GM12878 (cell line): ENCODE measurements at regions not wholly inside any gene's neighbourhood (a gene's known extent, or its start where the extent isn't known, plus 50 kb on each side); places are given as distances from the start of the nearest gene placed in this dataset.

Experiments used
- ATAC-seq: fragments of 200-7000 bp; cut with Tn5 transposase; 3 replicates; pipeline ENCODE4 v1.9.1; 2020; ENCODE audit warnings: mild to moderate bottlenecking, moderate library complexity
- BruUV-seq: library from RNA; stranded (reverse); fragments of 400-500 nt; replicated peaks from 2 replicates; lab custom pipeline; 2021; lab: Mats Ljungman, UMichigan
- CTCF ChIA-PET: fragments of 300-600 bp; sonication (Branson Sonifier 250); formaldehyde crosslinking; extraction: SDS; loops from one replicate; lab custom pipeline; 2021; ENCODE audit warnings: inconsistent platforms; lab: Yijun Ruan, JAX
- POLR2A ChIA-PET: fragments of 350-600 bp; formaldehyde crosslinking; extraction: SDS; loops from one replicate; lab custom pipeline; 2021; ENCODE audit warnings: inconsistent platforms; lab: Charles Lee
- RAD21 ChIA-PET: fragments of 300-600 bp; sonication (Branson Sonifier 250); formaldehyde crosslinking; loops from one replicate; lab custom pipeline; 2023; ENCODE audit warnings: antibody characterized with exemption; ENCODE audit not compliant: unreplicated experiment; lab: Charles Lee
- SMC1A ChIA-PET: fragments of 300-600 bp; sonication (Branson Sonifier 250); formaldehyde crosslinking; loops from one replicate; lab custom pipeline; 2023; ENCODE audit not compliant: unreplicated experiment, uncharacterized antibody; lab: Charles Lee
- DNase-seq: peaks from one replicate; pipeline ENCODE4 v3.0.0-alpha.2; 2011; ENCODE audit warnings: low read depth, low spot score
- FAIRE-seq: peaks from 3 replicates; lab custom pipeline; 2011; peaks lifted over from hg19 to GRCh38; lab: Jason Lieb, UNC
- H2AFZ ChIP-seq: 2 replicates; pipeline ENCODE4 v1.6.0; 2011; ENCODE audit warnings: low read depth, low read length, control low read depth; ENCODE audit not compliant: control insufficient read depth
- H3K27ac ChIP-seq: 2 replicates; pipeline ENCODE4 v1.5.1; 2011; ENCODE audit warnings: control low read depth; ENCODE audit not compliant: control insufficient read depth, insufficient read depth
- H3K27me3 ChIP-seq, 2 experiments: replicated peaks in 1 of 2; 2 replicates each; pipeline versions ENCODE4 v1.6.0 to v1.6.1; 2011; ENCODE audit warnings: low read length in 1 of 2; ENCODE audit not compliant: control insufficient read depth in 2 of 2, insufficient read depth in 2 of 2
- H3K36me3 ChIP-seq, 2 experiments: 2 replicates each; pipeline ENCODE4 v1.5.1; 2011; ENCODE audit warnings: low read length in 1 of 2; ENCODE audit not compliant: control insufficient read depth in 2 of 2, insufficient read depth in 2 of 2
- H3K4me1 ChIP-seq: 2 replicates; pipeline ENCODE4 v1.6.1; 2011; ENCODE audit warnings: mild to moderate bottlenecking, low read length, moderate library complexity, mixed read lengths; ENCODE audit not compliant: control insufficient read depth, insufficient read depth
- H3K4me2 ChIP-seq: 2 replicates; pipeline ENCODE4 v1.6.0; 2011; ENCODE audit warnings: control low read depth; ENCODE audit not compliant: control insufficient read depth, insufficient read depth
- H3K4me3 ChIP-seq: fragments of 200-600 bp; sonication (generic); 2 replicates; pipeline ENCODE4 v1.5.1; 2016
- H3K79me2 ChIP-seq: 2 replicates; pipeline ENCODE4 v1.6.0; 2011; ENCODE audit warnings: low read length; ENCODE audit not compliant: control insufficient read depth, insufficient read depth
- H3K9ac ChIP-seq: 2 replicates; pipeline ENCODE4 v1.8.0; 2011; ENCODE audit warnings: low read length, control low read depth, mixed read lengths; ENCODE audit not compliant: control insufficient read depth, insufficient read depth
- H3K9me3 ChIP-seq: replicated peaks from 3 replicates; pipeline ENCODE4 v1.5.1; 2011; ENCODE audit warnings: mild to moderate bottlenecking, low read length; ENCODE audit not compliant: control insufficient read depth, insufficient read depth
- H4K20me1 ChIP-seq: 2 replicates; pipeline ENCODE4 v1.6.0; 2011; ENCODE audit not compliant: control insufficient read depth, insufficient read depth
- ATF7 ChIP-seq: fragments of 450-650 bp; IDR thresholded peaks from 2 replicates; pipeline ENCODE4 v1.6.1; 2016; ENCODE audit warnings: low read depth, mild to moderate bottlenecking
- BRCA1 ChIP-seq: IDR thresholded peaks from 2 replicates; pipeline ENCODE4 v1.6.1; 2011; ENCODE audit warnings: low read depth, low read length, improper control_type of control experiment
- NFXL1 ChIP-seq: fragments of 450-650 bp; IDR thresholded peaks from 2 replicates; pipeline ENCODE4 v1.6.1; 2017; ENCODE audit warnings: antibody characterized with exemption, mild to moderate bottlenecking, borderline replicate concordance
- WGBS: methylation state at CpG from one replicate; pipeline ENCODE4 v1.1.6; 2016; ENCODE audit warnings: low lambda C conversion rate; ENCODE audit not compliant: insufficient replicate concordance, insufficient coverage; ENCODE audit errors: missing lambda C conversion rate; 5-methylcytosine and 5-hydroxymethylcytosine counted together
- in situ Hi-C: fragments of 300-500 bp; cut with MboI; formaldehyde crosslinking; loops from 9 replicates; pipeline ENCODE4 v1.14.3; 2018; ENCODE audit warnings: mixed read lengths
- intact Hi-C: fragments of 100-400 bp; cut with micrococcal nuclease; formaldehyde crosslinking; loops from one replicate; pipeline ENCODE4 v1.14.2; 2022; ENCODE audit not compliant: unreplicated experiment
- TF ChIP-seq, protein P1 (sequence below): fragments of 450-650 bp; IDR thresholded peaks from 2 replicates; pipeline ENCODE4 v1.6.1; 2018; ENCODE audit warnings: mild to moderate bottlenecking, low read depth, moderate library complexity; ENCODE audit not compliant: partially characterized antibody
- TF ChIP-seq, protein P2 (sequence below): IDR thresholded peaks from 2 replicates; pipeline ENCODE4 v1.6.1; 2011; ENCODE audit warnings: borderline replicate concordance, low read depth, mild to moderate bottlenecking, moderate library complexity, low read length; ENCODE audit not compliant: insufficient read depth, poor library complexity, severe bottlenecking
- TF ChIP-seq, protein P3 (sequence below): IDR thresholded peaks from 2 replicates; pipeline ENCODE4 v1.6.1; 2012; ENCODE audit warnings: low read depth, low read length, improper control_type of control experiment
- TF ChIP-seq, protein P4 (sequence below): fragments of 450-650 bp; IDR thresholded peaks from 2 replicates; pipeline ENCODE4 v1.6.1; 2017; ENCODE audit warnings: mild to moderate bottlenecking
- TF ChIP-seq, protein P5 (sequence below): IDR thresholded peaks from 2 replicates; pipeline ENCODE4 v1.6.1; 2011; ENCODE audit warnings: mild to moderate bottlenecking, low read depth, low read length, moderate library complexity; ENCODE audit not compliant: insufficient replicate concordance

GRCh38 chr3:63724987-63725386 lies 72.5 kb downstream of the SNTN start:
- Histone ChIP-seq H3K4me2 (no peak overlapping the region), H3K9ac (no peak overlapping the region), H2AFZ (no peak overlapping the region), H4K20me1 (no peaks in the 10 kb centered on the region), H3K4me3 (no peak overlapping the region), H3K9me3 (no peaks in the 10 kb centered on the region), H3K79me2 (no peaks in the 10 kb centered on the region), H3K27me3 (no peaks in the 10 kb centered on the region), H3K4me1 (no peaks in the 10 kb centered on the region), H3K27ac (no peak overlapping the region), H3K36me3 (no peaks in the 10 kb centered on the region; a peak in 1 of 4 replicates)
- BruUV-seq: no TSS peak
- POLR2A ChIA-PET: no interaction called here
- CTCF ChIA-PET: no interaction called here
- in situ Hi-C loops: no loop called here
- FAIRE-seq (no peak), ATAC-seq (no peak), DNase-seq (no peak)
- SMC1A ChIA-PET: no interaction called here
- intact Hi-C loops: no loop called here
- WGBS: 47% methylated on average over 3 of the region's 3 CpGs
- peak; percentile 38; the same call in 1 of the 2 replicates for TF ChIP-seq NFXL1
- TF ChIP-seq, protein P1, sequence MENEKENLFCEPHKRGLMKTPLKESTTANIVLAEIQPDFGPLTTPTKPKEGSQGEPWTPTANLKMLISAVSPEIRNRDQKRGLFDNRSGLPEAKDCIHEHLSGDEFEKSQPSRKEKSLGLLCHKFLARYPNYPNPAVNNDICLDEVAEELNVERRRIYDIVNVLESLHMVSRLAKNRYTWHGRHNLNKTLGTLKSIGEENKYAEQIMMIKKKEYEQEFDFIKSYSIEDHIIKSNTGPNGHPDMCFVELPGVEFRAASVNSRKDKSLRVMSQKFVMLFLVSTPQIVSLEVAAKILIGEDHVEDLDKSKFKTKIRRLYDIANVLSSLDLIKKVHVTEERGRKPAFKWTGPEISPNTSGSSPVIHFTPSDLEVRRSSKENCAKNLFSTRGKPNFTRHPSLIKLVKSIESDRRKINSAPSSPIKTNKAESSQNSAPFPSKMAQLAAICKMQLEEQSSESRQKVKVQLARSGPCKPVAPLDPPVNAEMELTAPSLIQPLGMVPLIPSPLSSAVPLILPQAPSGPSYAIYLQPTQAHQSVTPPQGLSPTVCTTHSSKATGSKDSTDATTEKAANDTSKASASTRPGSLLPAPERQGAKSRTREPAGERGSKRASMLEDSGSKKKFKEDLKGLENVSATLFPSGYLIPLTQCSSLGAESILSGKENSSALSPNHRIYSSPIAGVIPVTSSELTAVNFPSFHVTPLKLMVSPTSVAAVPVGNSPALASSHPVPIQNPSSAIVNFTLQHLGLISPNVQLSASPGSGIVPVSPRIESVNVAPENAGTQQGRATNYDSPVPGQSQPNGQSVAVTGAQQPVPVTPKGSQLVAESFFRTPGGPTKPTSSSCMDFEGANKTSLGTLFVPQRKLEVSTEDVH: no peak
- RAD21 ChIA-PET: no interaction called here

GRCh38 chr3:63726656-63727055 lies 74.2 kb downstream of the SNTN start:
- no peak overlapping the region for H3K4me2 ChIP-seq
- no TSS peak for BruUV-seq
- no peak overlapping the region for H2AFZ ChIP-seq
- H3K36me3 ChIP-seq: no peaks in the 10 kb centered on the region; a peak in 1 of 4 replicates
- H3K9me3 ChIP-seq: no peaks in the 10 kb centered on the region
- CTCF ChIA-PET: interaction anchor here (1.0 kb wide), 1 partner anchor 10 kb away, joined by 4 read pairs; no protein-coding TSS in a partner anchor
- no peak overlapping the region for H3K9ac ChIP-seq
- H4K20me1 ChIP-seq: no peaks in the 10 kb centered on the region
- no peak overlapping the region for H3K4me3 ChIP-seq
- H3K4me1 ChIP-seq: no peaks in the 10 kb centered on the region
- DNase-seq (no peak), ATAC-seq (no peak), FAIRE-seq (no peak)
- POLR2A ChIA-PET: no interaction called here
- 69% methylated on average over 4 of the region's 4 CpGs for WGBS
- RAD21 ChIA-PET: no interaction called here
- no peaks in the 10 kb centered on the region for H3K27me3 ChIP-seq
- H3K79me2 ChIP-seq: no peaks in the 10 kb centered on the region
- H3K27ac ChIP-seq: no peak overlapping the region
- in situ Hi-C loops (no loop called here), intact Hi-C loops (no loop called here)
- SMC1A ChIA-PET: no interaction called here
- TF ChIP-seq, protein P2, sequence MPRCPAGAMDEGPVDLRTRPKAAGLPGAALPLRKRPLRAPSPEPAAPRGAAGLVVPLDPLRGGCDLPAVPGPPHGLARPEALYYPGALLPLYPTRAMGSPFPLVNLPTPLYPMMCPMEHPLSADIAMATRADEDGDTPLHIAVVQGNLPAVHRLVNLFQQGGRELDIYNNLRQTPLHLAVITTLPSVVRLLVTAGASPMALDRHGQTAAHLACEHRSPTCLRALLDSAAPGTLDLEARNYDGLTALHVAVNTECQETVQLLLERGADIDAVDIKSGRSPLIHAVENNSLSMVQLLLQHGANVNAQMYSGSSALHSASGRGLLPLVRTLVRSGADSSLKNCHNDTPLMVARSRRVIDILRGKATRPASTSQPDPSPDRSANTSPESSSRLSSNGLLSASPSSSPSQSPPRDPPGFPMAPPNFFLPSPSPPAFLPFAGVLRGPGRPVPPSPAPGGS: no peak
- TF ChIP-seq BRCA1: no peak
- TF ChIP-seq, protein P3, sequence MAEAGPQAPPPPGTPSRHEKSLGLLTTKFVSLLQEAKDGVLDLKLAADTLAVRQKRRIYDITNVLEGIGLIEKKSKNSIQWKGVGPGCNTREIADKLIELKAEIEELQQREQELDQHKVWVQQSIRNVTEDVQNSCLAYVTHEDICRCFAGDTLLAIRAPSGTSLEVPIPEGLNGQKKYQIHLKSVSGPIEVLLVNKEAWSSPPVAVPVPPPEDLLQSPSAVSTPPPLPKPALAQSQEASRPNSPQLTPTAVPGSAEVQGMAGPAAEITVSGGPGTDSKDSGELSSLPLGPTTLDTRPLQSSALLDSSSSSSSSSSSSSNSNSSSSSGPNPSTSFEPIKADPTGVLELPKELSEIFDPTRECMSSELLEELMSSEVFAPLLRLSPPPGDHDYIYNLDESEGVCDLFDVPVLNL: no peak
- no peak for TF ChIP-seq ATF7
- TF ChIP-seq, protein P4, sequence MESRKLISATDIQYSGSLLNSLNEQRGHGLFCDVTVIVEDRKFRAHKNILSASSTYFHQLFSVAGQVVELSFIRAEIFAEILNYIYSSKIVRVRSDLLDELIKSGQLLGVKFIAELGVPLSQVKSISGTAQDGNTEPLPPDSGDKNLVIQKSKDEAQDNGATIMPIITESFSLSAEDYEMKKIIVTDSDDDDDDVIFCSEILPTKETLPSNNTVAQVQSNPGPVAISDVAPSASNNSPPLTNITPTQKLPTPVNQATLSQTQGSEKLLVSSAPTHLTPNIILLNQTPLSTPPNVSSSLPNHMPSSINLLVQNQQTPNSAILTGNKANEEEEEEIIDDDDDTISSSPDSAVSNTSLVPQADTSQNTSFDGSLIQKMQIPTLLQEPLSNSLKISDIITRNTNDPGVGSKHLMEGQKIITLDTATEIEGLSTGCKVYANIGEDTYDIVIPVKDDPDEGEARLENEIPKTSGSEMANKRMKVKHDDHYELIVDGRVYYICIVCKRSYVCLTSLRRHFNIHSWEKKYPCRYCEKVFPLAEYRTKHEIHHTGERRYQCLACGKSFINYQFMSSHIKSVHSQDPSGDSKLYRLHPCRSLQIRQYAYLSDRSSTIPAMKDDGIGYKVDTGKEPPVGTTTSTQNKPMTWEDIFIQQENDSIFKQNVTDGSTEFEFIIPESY: no peak
- TF ChIP-seq, protein P5, sequence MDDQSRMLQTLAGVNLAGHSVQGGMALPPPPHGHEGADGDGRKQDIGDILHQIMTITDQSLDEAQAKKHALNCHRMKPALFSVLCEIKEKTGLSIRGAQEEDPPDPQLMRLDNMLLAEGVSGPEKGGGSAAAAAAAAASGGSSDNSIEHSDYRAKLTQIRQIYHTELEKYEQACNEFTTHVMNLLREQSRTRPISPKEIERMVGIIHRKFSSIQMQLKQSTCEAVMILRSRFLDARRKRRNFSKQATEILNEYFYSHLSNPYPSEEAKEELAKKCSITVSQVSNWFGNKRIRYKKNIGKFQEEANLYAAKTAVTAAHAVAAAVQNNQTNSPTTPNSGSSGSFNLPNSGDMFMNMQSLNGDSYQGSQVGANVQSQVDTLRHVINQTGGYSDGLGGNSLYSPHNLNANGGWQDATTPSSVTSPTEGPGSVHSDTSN: no peak
